Gastroesophageal sphincter (tissue), 4 donors: ENCODE measurements at regions not wholly inside any gene's neighbourhood (a gene's known extent, or its start where the extent isn't known, plus 50 kb on each side); places are given as distances from the start of the nearest gene placed in this dataset.

ENCODE experiments used
- ATAC-seq: fragments of 150-250 bp; one replicate; pipeline ENCODE4 v1.9.1; 2016; ENCODE audit warnings: mild to moderate bottlenecking, moderate library complexity
- H3K27ac ChIP-seq, 4 donors: fragments of 200-600 bp; sonication (generic) in 3 of 4; 1 replicate in 3 of 4; 2 replicates in 1 of 4; pipeline ENCODE4 v1.5.1; 2016 to 2019
- H3K27me3 ChIP-seq: fragments of 200-600 bp; sonication (generic); one replicate; pipeline ENCODE4 v1.5.1; 2019
- H3K36me3 ChIP-seq, 2 donors: fragments of 200-600 bp; sonication (generic); one replicate each; pipeline ENCODE4 v1.5.1; 2019; ENCODE audit warnings: control low read depth in 1 of 2
- H3K4me1 ChIP-seq, 3 donors: fragments of 200-600 bp; sonication (generic); 1 replicate in 2 of 3; 2 replicates in 1 of 3; pipeline ENCODE4 v1.5.1; 2016 to 2019; ENCODE audit warnings: control low read depth in 2 of 3
- H3K4me3 ChIP-seq, 2 donors: fragments of 200-600 bp; sonication (generic); one replicate each; pipeline ENCODE4 v1.5.1; 2019; ENCODE audit warnings: mild to moderate bottlenecking in 1 of 2, moderate library complexity in 1 of 2
- H3K9me3 ChIP-seq, 3 donors: fragments of 200-600 bp; sonication (generic); one replicate each; pipeline ENCODE4 v1.5.1; 2017 to 2019; ENCODE audit warnings: control low read depth in 2 of 3
- EP300 ChIP-seq: sonication (generic); formaldehyde crosslinking; IDR thresholded peaks from one replicate; pipeline ENCODE4 v1.6.1; 2017; ENCODE audit warnings: antibody characterized with exemption, mild to moderate bottlenecking
- POLR2A ChIP-seq, 2 donors: fragments of 450-650 bp; IDR thresholded peaks; one replicate each; pipeline ENCODE4 v1.6.1; 2017; ENCODE audit warnings: antibody characterized with exemption in 2 of 2, mild to moderate bottlenecking in 2 of 2, moderate library complexity in 1 of 2
- POLR2AphosphoS5 ChIP-seq: sonication (generic); formaldehyde crosslinking; IDR thresholded peaks from one replicate; pipeline ENCODE4 v1.6.1; 2017; ENCODE audit warnings: antibody characterized with exemption
- WGBS, 2 donors: methylation state at CpG; one replicate each; pipeline ENCODE4 v1.1.5; 2018; ENCODE audit warnings: low coverage in 1 of 2; 5-methylcytosine and 5-hydroxymethylcytosine counted together
- TF ChIP-seq, protein P1 (sequence below), 4 experiments: fragments of 200-600 bp in 2 of 4; fragments of 450-650 bp in 2 of 4; sonication (generic) in 1 of 4; IDR thresholded peaks; one replicate each; pipeline ENCODE4 v1.5.1; 2017 to 2019; ENCODE audit warnings: antibody characterized with exemption in 4 of 4, mild to moderate bottlenecking in 2 of 4, moderate library complexity in 2 of 4

DNA sequence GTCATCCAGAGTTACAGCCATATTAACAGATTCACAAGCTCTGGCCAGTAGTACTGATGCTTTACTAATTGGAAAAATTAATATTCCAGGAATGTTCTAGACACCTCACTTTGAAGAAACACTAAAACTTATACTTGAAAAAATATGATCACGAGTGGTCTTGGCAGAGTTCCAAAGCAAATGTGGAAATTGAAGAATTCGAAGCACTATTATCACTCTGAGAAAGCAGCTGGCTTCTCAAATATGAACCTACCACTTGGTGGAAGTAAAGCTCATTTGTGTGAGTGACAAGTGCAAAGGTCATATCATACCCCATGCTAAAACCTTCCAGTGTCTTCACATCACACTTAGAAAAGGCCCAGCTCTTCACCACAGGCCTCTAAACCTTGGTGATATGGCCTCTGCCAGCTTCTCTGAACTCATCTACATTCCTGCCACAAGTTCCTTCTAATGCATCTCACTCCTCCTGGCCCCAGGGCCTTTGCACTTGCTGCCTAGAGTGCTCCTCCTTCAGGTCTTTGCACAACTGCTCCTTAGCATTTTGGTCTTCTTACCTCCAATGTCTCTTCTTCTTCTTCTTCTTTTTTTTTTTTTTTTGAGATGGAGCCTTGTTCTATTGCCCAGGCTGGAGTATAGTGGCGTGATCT is 175.7 kb upstream of the SMIM23 start:
- H3K4me1 ChIP-seq, result no peaks in the 10 kb centered on the region
- TF ChIP-seq EP300 (no peak), POLR2AphosphoS5 (no peak), POLR2A (IDR thresholded peaks at IDR 0.05) (no peak)
- TF ChIP-seq, protein P1, sequence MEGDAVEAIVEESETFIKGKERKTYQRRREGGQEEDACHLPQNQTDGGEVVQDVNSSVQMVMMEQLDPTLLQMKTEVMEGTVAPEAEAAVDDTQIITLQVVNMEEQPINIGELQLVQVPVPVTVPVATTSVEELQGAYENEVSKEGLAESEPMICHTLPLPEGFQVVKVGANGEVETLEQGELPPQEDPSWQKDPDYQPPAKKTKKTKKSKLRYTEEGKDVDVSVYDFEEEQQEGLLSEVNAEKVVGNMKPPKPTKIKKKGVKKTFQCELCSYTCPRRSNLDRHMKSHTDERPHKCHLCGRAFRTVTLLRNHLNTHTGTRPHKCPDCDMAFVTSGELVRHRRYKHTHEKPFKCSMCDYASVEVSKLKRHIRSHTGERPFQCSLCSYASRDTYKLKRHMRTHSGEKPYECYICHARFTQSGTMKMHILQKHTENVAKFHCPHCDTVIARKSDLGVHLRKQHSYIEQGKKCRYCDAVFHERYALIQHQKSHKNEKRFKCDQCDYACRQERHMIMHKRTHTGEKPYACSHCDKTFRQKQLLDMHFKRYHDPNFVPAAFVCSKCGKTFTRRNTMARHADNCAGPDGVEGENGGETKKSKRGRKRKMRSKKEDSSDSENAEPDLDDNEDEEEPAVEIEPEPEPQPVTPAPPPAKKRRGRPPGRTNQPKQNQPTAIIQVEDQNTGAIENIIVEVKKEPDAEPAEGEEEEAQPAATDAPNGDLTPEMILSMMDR (IDR thresholded peaks at IDR 0.05), result no peak
- no peaks in the 10 kb centered on the region for H3K9me3 ChIP-seq
- peaks cover 36% of the 10 kb centered on the region for H3K27me3 ChIP-seq
- ATAC-seq, result no peak
- 39 to 58% methylated on average over 2 of the region's 3 CpGs for WGBS, 2 donors
- no peaks in the 10 kb centered on the region for H3K36me3 ChIP-seq
- H3K27ac ChIP-seq, result no peak overlapping the region
- H3K4me3 ChIP-seq, result no peak overlapping the region

DNA sequence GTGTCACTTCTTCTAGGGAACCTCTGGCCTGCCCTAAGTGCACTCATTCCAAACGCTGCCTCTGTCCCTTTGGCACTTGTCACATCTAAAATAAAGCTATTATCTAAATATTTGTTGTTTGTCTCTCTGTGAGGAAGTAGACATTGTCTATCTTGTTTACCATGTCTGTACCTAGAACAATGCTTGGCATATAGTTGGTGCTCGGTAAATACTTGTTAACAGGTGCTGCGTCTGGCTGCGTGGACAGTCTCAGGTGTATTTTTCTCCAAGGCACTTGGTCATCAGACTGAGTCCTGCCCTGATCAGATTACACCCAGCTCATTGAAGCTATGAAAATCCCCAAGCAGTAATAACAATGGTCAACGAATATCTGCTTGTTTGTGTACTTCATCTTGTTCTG is 174.9 kb upstream of the SMIM23 start:
- Histone ChIP-seq H3K4me1 (no peaks in the 10 kb centered on the region), H3K4me3 (no peak overlapping the region), H3K36me3 (no peaks in the 10 kb centered on the region), H3K27me3 (peaks cover 43% of the 10 kb centered on the region), H3K27ac (no peak overlapping the region), H3K9me3 (no peaks in the 10 kb centered on the region)
- no peak for ATAC-seq
- TF ChIP-seq EP300 (no peak), POLR2A (IDR thresholded peaks at IDR 0.05) (no peak), POLR2AphosphoS5 (no peak)
- TF ChIP-seq, protein P1 (IDR thresholded peaks at IDR 0.05), result no peak
- WGBS, 2 donors, result 88 to 91% methylated on average over 4 of the region's 5 CpGs

DNA sequence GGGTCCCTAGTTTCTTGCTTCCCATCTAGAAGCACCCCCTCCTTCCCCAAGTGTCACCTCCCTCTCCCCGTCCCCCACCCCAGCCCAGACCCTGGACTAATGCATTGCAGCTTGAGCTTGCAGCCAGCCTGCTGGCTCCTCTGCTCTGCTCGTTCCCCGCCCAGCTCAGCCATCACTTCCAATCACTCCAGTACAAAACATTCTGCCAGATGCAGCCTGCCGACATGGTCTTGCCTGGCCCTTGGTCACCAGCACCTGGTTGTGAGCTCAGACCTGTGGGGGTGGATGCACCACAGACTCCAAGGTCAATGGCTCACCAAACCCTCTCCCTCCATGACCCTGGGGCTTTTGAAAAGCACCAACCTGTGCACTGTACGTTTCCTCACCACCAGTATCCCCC is 172.9 kb upstream of the SMIM23 start:
- no peaks in the 10 kb centered on the region for H3K4me1 ChIP-seq
- no peak overlapping the region for H3K4me3 ChIP-seq
- 70% methylated on average over 2 of the region's 5 CpGs; no CpG with 5 or more reads in 1 of the 2 donors for WGBS, 2 donors
- no peak overlapping the region for H3K27ac ChIP-seq
- ATAC-seq, result no peak
- TF ChIP-seq, protein P1 (IDR thresholded peaks at IDR 0.05), result no peak
- no peak for TF ChIP-seq POLR2A (IDR thresholded peaks at IDR 0.05)
- no peak for TF ChIP-seq EP300
- TF ChIP-seq POLR2AphosphoS5, result no peak
- H3K27me3 ChIP-seq, result peaks cover 63% of the 10 kb centered on the region
- H3K36me3 ChIP-seq, result no peaks in the 10 kb centered on the region
- no peaks in the 10 kb centered on the region for H3K9me3 ChIP-seq

DNA sequence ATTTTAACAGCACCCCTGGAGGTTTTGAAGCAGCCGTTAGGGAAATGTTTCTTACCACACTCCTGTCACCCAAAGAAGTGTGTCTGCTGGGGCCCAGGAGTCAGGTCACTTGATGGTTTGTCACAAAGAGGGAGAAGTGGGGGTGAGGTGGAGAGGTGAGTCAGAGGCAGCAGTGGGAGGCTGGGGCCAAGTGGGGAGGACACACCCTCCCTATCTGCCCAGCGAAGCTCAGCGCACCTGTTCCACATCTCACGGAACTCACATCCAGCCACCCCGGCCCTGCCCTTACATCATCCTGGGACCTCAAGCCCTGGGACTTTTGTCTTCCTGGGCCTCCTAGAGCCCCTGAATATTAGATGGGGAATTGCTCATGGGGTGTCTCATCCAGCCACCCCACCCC is 171.1 kb upstream of the SMIM23 start:
- TF ChIP-seq EP300 (no peak), POLR2AphosphoS5 (no peak), POLR2A (IDR thresholded peaks at IDR 0.05) (no peak)
- TF ChIP-seq, protein P1 (IDR thresholded peaks at IDR 0.05), result no peak
- peaks cover 71% of the 10 kb centered on the region for H3K27me3 ChIP-seq
- H3K9me3 ChIP-seq, result no peaks in the 10 kb centered on the region
- no peaks in the 10 kb centered on the region for H3K4me1 ChIP-seq
- ATAC-seq, result no peak
- no peak overlapping the region for H3K4me3 ChIP-seq
- no peaks in the 10 kb centered on the region for H3K36me3 ChIP-seq
- 83 to 95% methylated on average over 1 to 4 of the region's 5 CpGs for WGBS, 2 donors
- no peak overlapping the region for H3K27ac ChIP-seq

DNA sequence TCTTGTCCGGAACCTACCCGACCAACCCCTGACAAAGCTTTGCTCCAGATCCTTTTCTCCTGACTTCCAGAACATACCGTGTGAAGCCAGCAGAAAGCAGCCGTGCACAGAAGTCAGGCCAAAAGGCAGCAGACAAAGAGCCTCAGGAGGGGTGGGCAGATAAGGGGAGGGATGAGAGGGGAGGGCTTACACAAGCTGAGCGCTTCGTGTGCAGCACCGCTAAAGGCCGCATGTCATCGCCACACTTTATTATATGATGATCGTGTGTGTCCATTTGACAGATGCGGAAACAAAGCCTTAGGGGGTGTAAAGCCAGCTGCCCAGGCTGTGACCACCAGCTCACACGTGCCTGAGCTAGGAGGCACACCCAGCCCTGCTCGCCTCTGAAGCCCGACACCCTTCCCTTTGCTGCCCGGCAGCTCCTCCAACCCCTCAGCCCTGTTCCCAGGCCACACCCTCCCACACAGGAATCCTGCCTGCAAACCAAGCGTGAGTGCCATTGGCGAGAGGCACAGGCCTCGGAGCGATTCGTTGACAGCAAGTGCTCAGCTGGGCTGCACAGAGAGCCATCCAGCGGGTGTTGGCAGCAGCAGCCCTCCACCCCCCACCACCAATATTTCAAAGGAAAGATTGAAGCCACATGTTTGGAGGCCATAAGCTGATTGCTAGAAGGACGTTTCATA is 170.5 kb upstream of the SMIM23 start:
- H3K36me3 ChIP-seq, result no peaks in the 10 kb centered on the region
- H3K4me1 ChIP-seq, result no peaks in the 10 kb centered on the region
- peaks cover 76% of the 10 kb centered on the region for H3K27me3 ChIP-seq
- TF ChIP-seq, protein P1 (IDR thresholded peaks at IDR 0.05), result no peak
- no peak for TF ChIP-seq EP300
- TF ChIP-seq POLR2A (IDR thresholded peaks at IDR 0.05), result no peak
- no peaks in the 10 kb centered on the region for H3K9me3 ChIP-seq
- WGBS, 2 donors, result 62 to 100% methylated on average over 1 to 7 of the region's 22 CpGs
- no peak overlapping the region for H3K4me3 ChIP-seq
- no peak overlapping the region for H3K27ac ChIP-seq
- peak; percentile 42 for ATAC-seq
